Liver (tissue), 3 donors: ENCODE measurements at regions not wholly inside any gene's neighbourhood (a gene's known extent, or its start where the extent isn't known, plus 50 kb on each side); places are given as distances from the start of the nearest gene placed in this dataset.

Source experiments
- HNF4A ChIP-seq, 2 donors: conservative IDR thresholded peaks; 2 replicates each; pipeline ENCODE4 v1.6.1; 2016; ENCODE audit warnings: antibody characterized with exemption in 2 of 2, mild to moderate bottlenecking in 2 of 2
- JUND ChIP-seq, 2 donors: IDR thresholded peaks; 2 replicates each; pipeline ENCODE4 v1.6.1; 2016; ENCODE audit warnings: antibody characterized with exemption in 2 of 2
- RAD21 ChIP-seq, 2 donors: IDR thresholded peaks; 2 replicates each; pipeline ENCODE4 v1.6.1; 2016; ENCODE audit warnings: antibody characterized with exemption in 2 of 2, mild to moderate bottlenecking in 2 of 2
- SP1 ChIP-seq: IDR thresholded peaks from 2 replicates; pipeline ENCODE4 v1.6.1; 2018; ENCODE audit warnings: antibody characterized with exemption, mild to moderate bottlenecking
- YY1 ChIP-seq: IDR thresholded peaks from 2 replicates; pipeline ENCODE4 v1.6.1; 2016; ENCODE audit warnings: antibody characterized with exemption, mild to moderate bottlenecking
- TF ChIP-seq, protein P1 (sequence below): fragments of 150-350 bp; IDR thresholded peaks from 2 replicates; pipeline ENCODE4 v1.5.1; 2017; ENCODE audit warnings: improper control_type of control experiment, low read depth, low read length; ENCODE audit not compliant: missing input control
- TF ChIP-seq, protein P2 (sequence below): IDR thresholded peaks from 2 replicates; pipeline ENCODE4 v1.6.1; 2016; ENCODE audit warnings: antibody characterized with exemption, mild to moderate bottlenecking
- donor health status: healthy.
- donor health status: healthy.

DNA sequence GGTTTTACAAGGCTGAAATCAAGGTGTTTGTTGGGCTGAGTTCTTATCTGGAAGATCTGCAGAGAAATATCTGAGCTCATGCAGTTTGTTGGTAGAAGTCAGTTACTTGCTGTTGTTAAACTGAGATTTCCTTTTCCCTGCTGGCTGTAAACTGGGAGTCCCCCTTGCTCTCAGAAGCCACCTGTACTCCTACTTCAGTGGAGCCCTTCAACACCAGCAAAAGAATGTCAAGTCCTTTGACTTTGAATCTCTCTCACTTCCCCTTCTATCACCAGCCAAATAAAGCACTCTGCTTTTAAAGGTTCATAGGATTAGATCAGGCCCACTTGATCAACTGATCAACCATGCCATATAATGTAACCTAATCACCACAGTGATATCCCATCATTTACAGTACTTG, 252.2 kb upstream of the CDH7 start:
- TF ChIP-seq RAD21 (IDR thresholded peaks at IDR 0.05) (no peak), HNF4A (conservative IDR thresholded peaks at IDR 0.05) (no peak), JUND (IDR thresholded peaks at IDR 0.05) (no peak), YY1 (no peak), SP1 (no peak)
- TF ChIP-seq, protein P1, sequence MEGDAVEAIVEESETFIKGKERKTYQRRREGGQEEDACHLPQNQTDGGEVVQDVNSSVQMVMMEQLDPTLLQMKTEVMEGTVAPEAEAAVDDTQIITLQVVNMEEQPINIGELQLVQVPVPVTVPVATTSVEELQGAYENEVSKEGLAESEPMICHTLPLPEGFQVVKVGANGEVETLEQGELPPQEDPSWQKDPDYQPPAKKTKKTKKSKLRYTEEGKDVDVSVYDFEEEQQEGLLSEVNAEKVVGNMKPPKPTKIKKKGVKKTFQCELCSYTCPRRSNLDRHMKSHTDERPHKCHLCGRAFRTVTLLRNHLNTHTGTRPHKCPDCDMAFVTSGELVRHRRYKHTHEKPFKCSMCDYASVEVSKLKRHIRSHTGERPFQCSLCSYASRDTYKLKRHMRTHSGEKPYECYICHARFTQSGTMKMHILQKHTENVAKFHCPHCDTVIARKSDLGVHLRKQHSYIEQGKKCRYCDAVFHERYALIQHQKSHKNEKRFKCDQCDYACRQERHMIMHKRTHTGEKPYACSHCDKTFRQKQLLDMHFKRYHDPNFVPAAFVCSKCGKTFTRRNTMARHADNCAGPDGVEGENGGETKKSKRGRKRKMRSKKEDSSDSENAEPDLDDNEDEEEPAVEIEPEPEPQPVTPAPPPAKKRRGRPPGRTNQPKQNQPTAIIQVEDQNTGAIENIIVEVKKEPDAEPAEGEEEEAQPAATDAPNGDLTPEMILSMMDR: no peak
- TF ChIP-seq, protein P2, sequence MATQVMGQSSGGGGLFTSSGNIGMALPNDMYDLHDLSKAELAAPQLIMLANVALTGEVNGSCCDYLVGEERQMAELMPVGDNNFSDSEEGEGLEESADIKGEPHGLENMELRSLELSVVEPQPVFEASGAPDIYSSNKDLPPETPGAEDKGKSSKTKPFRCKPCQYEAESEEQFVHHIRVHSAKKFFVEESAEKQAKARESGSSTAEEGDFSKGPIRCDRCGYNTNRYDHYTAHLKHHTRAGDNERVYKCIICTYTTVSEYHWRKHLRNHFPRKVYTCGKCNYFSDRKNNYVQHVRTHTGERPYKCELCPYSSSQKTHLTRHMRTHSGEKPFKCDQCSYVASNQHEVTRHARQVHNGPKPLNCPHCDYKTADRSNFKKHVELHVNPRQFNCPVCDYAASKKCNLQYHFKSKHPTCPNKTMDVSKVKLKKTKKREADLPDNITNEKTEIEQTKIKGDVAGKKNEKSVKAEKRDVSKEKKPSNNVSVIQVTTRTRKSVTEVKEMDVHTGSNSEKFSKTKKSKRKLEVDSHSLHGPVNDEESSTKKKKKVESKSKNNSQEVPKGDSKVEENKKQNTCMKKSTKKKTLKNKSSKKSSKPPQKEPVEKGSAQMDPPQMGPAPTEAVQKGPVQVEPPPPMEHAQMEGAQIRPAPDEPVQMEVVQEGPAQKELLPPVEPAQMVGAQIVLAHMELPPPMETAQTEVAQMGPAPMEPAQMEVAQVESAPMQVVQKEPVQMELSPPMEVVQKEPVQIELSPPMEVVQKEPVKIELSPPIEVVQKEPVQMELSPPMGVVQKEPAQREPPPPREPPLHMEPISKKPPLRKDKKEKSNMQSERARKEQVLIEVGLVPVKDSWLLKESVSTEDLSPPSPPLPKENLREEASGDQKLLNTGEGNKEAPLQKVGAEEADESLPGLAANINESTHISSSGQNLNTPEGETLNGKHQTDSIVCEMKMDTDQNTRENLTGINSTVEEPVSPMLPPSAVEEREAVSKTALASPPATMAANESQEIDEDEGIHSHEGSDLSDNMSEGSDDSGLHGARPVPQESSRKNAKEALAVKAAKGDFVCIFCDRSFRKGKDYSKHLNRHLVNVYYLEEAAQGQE: no peak
